Suprapubic skin (tissue), 4 donors: ENCODE measurements at regions not wholly inside any gene's neighbourhood (a gene's known extent, or its start where the extent isn't known, plus 50 kb on each side); places are given as distances from the start of the nearest gene placed in this dataset.
"Not testable (repeated sequence)": the region's sequence is repeated elsewhere in the genome, so short reads cannot be mapped to it uniquely, and the experiment has no call there.

Experiments
- POLR2A ChIP-seq, 2 donors: fragments of 450-650 bp; IDR thresholded peaks; one replicate each; pipeline ENCODE4 v1.6.1; 2017; ENCODE audit warnings: antibody characterized with exemption in 2 of 2, mild to moderate bottlenecking in 2 of 2, moderate library complexity in 2 of 2
- POLR2AphosphoS5 ChIP-seq, 3 donors: sonication (generic); formaldehyde crosslinking; IDR thresholded peaks; one replicate each; pipeline ENCODE4 v1.6.1; 2017; ENCODE audit warnings: antibody characterized with exemption in 3 of 3

- TF ChIP-seq POLR2AphosphoS5, POLR2A (IDR thresholded peaks at IDR 0.05): not testable (repeated sequence)
Measured at GRCh38 chr6:57837622-57838209, 520.3 kb downstream of the PRIM2 start.
